Prostate gland (tissue), 2 donors: ENCODE measurements at regions not wholly inside any gene's neighbourhood (a gene's known extent, or its start where the extent isn't known, plus 50 kb on each side); places are given as distances from the start of the nearest gene placed in this dataset.

ENCODE experiments used
- CTCF ChIP-seq, 4 experiments: fragments of 200-600 bp in 2 of 4; fragments of 450-650 bp in 2 of 4; sonication (generic) in 2 of 4; IDR thresholded peaks; 1 replicate in 3 of 4; 2 replicates in 1 of 4; pipeline ENCODE4 v1.5.1; 2016 to 2019; ENCODE audit warnings: antibody characterized with exemption in 4 of 4, mild to moderate bottlenecking in 2 of 4, moderate library complexity in 2 of 4
- POLR2A ChIP-seq: fragments of 450-650 bp; IDR thresholded peaks from one replicate; pipeline ENCODE4 v1.6.1; 2016; ENCODE audit warnings: antibody characterized with exemption, mild to moderate bottlenecking

GRCh38 chr10:53679666-53680065 is 907.1 kb upstream of the MBL2 start:
- TF ChIP-seq CTCF (IDR thresholded peaks at IDR 0.05) (no peak), POLR2A (no peak)
